Activated T-helper 9 cell treated with anti-CD3 and anti-CD28 coated beads, Interleukin-2, amount 50 U/mL, for 16 hours (primary cell): ENCODE measurements at regions not wholly inside any gene's neighbourhood (a gene's known extent, or its start where the extent isn't known, plus 50 kb on each side); places are given as distances from the start of the nearest gene placed in this dataset.
"Not testable (repeated sequence)": the region's sequence is repeated elsewhere in the genome, so short reads cannot be mapped to it uniquely, and the experiment has no call there.

Experiments
- DNase-seq: peaks from one replicate; pipeline ENCODE4 v3.0.0-alpha.2; 2020; ENCODE audit warnings: low read depth

- DNase-seq, result not testable (repeated sequence)
These were observed 1544.1 kb downstream of the SLITRK5 start for GRCh38 chr13:89215319-89215718.

DNA sequence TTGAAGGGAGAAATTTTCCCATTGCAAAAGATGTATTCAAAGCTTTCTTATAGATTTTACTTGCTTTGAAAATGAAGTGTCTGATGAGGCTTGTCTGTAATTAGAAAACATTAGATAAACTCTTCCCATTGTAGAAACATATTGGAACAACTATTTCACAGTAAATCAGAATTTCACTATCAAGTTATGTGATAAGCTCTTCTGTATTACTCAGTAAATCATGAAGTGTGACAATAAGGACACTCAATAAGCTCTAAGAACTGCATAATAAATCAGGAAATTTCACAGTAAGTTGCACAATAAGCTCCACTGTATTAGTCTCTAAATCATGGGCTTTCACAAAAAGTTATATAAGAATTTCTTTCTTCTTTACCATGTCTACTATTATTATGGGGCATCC is 1546.6 kb downstream of the SLITRK5 start:
- DNase-seq, result no peak

DNA sequence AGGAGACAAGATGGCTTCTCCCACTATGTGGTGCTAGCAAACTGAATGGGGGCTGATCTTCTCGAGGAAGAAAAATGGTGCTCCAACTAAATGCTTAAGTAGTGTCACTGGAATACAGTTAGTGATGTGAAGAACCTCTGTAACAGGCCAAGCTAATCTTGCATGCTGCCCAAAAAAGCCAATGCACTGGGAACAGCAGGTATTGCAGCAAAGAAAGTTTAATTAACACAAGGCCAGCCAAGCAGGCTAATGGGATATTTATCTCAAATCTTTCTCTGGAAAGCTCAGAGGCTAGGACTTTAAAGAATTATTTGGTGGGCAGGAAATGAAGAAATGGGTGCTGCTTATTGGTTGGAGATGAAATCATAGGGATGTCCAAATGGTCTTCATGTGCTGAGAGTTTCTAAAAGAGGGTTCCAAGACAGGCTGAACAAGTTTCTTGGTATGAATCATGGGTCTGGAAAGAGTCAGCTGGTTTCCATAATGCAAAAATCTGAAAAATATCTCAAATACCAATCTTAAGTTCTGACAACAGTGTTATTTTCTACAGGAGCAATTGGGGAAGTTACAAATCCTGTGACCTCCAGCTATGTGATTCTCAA is 1550.5 kb downstream of the SLITRK5 start:
- no peak for DNase-seq

DNA sequence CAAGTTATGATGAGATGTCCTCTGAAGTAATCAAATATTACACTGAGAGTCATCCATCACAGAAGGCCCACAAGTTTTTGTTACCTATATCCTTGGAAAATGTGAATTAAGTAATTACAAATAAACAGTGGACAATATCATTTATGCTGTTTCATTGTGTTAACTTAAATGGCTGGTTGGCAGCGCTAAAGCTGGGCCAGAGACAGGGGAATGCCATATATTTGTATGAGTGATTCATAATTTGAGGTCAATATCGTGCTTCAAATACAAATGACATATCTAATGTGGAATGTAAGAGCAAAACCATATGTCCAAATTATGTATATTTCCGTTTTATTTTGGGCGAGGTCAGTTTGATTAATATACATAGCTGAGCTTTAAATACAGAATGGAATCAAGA is 1556.2 kb downstream of the SLITRK5 start:
- DNase-seq, result no peak

- DNase-seq, result no peak
These were observed 1567.3 kb downstream of the SLITRK5 start for GRCh38 chr13:89238496-89238895.

- no peak for DNase-seq
These were observed 1568.4 kb downstream of the SLITRK5 start for GRCh38 chr13:89239361-89240127.

DNA sequence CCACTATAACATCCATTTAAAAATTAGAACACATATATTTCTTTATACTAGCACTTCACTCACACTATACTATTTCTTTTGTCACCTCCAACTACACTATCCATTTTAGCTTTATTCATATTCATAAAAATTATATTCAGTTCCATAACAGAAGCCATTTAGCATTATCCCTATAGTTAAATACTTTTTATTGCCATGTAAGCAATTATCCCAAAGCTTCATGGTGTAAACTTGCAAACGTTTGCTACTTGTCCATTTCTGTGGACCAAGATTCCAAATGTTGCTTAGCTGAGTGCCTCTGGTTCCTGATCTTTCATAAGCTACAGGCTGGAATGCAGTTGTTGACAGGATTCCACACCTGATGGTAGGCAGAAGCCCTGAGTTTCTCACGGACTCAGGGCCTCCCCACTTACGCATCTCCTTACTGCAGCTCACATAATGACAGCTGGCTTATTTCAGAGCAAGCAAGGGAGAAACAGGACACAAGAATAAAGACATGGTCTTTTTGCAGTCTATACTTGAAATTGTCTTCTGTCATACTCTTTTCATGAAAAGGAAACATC is 1584.8 kb downstream of the SLITRK5 start:
- DNase-seq, result no peak

DNA sequence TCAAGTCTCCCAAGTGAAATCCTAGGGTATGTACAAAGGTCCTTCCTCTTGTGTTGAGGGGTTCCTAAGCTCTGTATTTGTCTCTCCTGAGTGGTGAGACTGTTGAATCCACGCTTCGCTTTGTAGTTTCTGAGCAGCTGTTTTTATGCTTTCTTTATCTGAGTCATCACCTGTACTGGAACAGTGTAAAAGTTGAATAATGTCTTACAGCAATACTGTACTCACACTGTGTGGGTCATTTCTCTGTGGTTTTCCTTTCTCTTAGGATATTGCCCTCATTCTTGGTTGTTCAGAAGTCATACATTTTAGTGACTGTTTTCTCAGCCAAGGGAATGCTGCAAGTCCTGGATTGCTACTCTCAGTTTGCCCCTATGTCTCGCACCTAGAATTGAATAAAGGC is 1596.6 kb downstream of the SLITRK5 start:
- DNase-seq, result no peak

DNA sequence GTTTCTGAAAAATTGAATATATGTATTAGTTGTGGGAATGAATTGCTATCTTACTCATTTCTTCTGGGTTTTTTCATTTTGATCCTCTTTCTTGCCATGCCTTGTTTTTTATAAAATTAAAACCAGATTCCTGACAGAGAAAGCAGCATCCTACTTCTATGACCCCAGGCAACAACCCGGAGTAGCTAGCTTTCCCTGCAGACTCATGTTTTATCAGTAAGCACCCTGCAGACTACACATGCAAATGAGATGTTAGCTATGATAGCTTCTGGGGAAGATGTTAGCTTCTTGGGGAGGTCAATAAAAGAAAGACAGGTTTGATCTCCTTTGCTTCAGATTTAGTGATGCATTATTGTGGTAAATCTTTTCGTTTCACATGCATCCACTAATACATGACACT is 1598.6 kb downstream of the SLITRK5 start:
- DNase-seq, result no peak

DNA sequence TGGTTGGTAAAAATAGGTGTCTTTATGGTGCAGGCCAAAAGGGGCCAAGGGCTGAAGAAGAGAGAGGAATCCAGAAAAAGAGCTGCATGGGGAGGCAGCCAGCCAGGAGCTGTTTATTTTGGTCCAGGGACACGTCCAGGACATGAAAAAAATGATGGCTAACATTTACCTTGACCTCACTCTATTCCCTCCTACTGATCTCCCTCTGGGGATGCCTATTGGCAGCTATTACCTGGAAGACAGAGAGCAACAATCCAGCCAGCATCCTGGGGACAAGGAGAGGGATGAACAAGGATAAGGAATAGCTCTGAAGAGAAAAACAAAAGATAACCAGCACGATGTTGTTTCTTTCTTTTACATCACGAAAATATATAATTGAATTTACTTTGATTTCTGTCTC is 1599.6 kb downstream of the SLITRK5 start:
- no peak for DNase-seq

DNA sequence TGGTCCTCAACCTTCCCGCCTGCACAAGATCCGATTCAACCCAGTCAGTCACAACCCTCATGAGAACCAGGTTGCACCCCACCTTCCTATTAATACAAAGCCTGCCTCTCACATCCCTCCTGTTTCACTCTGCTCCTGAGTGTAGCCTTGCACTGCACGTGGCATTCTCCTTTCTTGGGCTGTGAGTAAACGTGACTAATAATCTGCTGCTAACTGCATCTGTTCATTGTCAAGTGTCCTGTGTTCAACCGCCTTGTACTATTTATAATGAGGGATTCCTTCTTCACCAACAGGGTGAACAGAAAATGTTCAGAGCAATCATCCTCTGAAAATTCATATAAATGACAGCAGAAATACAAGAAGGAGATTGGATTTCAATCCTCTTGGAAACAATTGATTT is 1608.2 kb downstream of the SLITRK5 start:
- DNase-seq, result no peak

DNA sequence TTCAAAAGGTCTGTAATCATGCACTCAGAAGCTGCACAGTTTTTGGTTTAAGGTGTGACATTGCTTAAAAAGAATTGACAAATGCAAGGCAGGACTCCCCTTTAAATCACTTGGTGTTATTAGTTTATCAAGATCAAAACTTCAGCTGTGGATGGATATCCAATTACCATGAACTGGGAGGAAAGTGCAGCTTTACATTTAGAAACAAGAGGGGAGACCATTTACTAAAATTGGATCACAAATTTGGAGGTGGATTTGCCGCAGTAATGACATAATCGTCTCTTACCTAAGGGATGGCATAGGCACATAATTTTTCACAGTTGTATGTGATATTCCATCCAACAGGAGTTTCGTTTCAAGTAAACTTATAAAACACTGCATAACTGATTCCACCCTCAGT is 1610.2 kb downstream of the SLITRK5 start:
- DNase-seq, result no peak

DNA sequence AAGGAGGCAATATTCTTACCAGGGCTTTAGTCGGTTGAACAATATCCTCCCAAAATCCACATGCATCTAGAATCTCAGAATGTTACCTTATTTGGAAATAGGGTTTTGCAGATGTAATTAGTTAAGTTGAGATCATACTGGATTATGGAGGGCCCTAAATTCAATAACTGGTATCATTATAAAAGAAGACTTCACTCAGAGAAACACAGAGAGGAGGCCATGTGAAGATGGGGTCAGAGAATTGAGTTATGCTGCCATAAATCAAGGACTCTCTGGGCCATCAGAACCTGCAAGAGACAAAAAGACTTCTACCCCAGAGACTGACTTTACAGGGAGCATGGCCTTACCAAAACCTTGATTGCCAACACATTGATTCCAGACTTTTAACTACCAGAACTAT is 1611.1 kb downstream of the SLITRK5 start:
- DNase-seq, result no peak

- DNase-seq, result no peak
These were observed 1616.2 kb downstream of the SLITRK5 start for GRCh38 chr13:89287381-89287780.

DNA sequence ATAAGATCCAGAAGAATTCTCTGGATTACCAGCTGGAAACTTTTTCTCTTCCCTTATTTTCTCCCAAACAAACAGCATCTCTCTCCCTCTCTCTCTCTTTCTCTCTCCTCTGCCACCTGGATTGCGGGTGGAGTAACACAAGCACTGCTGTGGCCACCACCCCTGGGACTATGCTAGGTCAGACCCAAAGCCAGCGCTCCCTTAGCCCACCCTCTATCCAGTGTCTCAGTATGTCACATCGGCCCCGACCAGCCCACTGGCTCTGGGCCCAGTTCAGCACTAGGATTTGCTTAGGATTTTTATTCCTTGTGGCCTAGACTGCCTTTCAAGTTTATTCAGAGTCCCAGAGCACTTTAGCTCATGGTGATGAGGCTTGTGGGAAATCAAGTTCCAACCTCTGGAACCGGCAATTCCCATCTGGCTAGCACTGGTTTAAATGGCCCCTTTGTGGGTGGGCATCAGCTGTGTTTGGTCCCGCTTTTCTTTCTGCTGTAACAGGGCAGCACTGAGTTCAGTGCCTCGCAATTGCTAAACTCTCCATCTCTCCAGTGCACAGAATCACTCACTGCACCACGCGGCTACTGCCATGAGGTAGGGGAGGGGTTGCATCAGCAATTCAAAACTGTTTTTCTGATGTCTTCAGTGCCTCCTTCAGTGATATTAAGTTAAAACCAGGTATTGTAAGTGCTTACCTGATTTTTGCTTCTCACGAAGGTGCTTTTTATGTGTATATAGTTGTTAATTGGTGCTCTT is 1623.1 kb downstream of the SLITRK5 start:
- no peak for DNase-seq

DNA sequence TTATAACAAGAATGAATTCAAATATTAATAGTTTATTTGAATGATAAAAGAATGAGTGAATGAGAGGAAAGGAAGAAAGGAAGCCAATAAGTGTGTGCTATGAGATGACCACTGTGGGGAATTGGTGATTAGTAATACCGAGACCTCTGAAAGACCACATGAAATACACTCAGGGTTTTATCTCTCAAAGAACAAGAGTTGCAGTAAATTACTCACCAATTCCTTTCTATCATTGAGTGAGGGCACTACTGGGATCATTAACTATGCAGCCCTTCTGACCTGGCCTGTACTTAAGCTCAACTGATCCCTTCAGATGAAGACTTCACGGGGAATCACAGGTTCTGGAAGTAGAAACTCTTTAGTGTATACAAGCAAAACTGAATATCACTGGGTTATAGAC is 1636.1 kb downstream of the SLITRK5 start:
- no peak for DNase-seq

- no peak for DNase-seq
These were observed 1639.9 kb downstream of the SLITRK5 start for GRCh38 chr13:89310943-89311672.

DNA sequence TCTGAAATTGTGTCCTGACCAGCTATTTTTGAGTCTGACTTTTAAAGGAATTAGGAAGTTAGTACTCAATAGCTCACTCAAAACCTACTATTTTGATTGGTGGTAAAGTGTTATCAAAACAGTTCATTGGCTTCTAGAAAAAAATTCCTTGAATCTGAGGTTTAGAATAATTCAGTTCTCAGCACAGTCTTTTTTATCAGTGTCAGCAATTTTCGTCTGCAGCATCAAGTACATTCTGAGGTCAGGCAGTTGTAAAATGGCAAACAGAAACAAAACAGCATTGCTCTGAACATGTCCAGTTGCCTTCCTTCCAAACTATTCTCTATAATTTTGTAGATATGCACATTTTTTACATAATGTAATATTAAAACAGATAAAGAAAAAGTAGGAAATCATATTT is 1644.1 kb downstream of the SLITRK5 start:
- no peak for DNase-seq

DNA sequence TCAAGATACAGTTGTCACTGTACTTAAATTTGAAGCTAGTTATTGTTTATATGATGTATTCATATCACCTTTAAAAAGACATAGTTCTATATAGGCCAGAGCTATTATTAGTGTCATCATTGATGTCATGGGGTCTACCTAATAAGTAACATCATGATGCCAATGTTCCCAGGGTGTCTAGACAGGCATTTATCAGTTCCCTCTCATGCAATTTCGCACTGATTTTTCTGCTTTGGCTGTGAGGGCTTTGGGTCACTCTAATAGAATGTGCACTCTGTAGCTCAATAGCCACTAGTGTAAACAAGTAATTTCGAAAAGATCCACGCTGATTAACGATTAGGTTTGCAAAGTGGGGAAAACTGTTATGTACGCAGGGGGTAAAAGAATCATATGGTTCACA is 1651.3 kb downstream of the SLITRK5 start:
- DNase-seq, result no peak

DNA sequence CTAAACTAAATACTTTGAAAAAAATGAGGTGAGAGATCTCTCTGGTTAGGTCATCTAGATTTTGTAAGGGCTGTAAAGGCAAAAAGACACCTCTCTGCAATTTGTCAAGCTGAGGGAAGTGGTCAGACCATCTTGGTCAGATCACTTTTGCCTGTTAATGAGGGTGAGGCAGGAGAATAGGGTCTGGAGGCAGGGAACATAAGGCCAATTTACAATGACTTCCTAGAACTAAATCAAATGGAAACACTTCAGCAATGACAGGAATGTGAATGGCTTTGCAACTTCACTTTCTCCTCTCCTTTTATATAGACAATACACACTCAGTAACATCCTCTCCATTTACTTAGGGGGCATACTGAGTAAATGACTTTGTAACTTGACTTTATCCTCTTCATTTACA is 1653.4 kb downstream of the SLITRK5 start:
- no peak for DNase-seq

- DNase-seq, result no peak
These were observed 1672.0 kb downstream of the SLITRK5 start for GRCh38 chr13:89343165-89343564.

GRCh38 chr13:89352384-89352783 is 1681.2 kb downstream of the SLITRK5 start:
- DNase-seq, result no peak
